Transverse colon (tissue), 4 donors: ENCODE measurements at regions not wholly inside any gene's neighbourhood (a gene's known extent, or its start where the extent isn't known, plus 50 kb on each side); places are given as distances from the start of the nearest gene placed in this dataset.

Experiments used
- DNase-seq: peaks from one replicate; pipeline ENCODE4 v3.0.0-alpha.2; 2019
- H3K27ac ChIP-seq, 4 donors: fragments of 200-600 bp; sonication (generic); 2 replicates each; pipeline ENCODE4 v1.5.1; 2016 to 2018; ENCODE audit warnings: inconsistent platforms in 4 of 4
- H3K27me3 ChIP-seq: fragments of 200-600 bp; sonication (generic); 2 replicates; pipeline ENCODE4 v1.5.1; 2017; ENCODE audit warnings: inconsistent platforms
- H3K36me3 ChIP-seq, 4 donors: fragments of 200-600 bp; sonication (generic); 2 replicates each; pipeline ENCODE4 v1.5.1; 2017 to 2019; ENCODE audit warnings: inconsistent platforms in 4 of 4
- H3K4me1 ChIP-seq, 4 donors: fragments of 200-600 bp; sonication (generic); 2 replicates each; pipeline ENCODE4 v1.5.1; 2017 to 2020; ENCODE audit warnings: inconsistent platforms in 4 of 4
- H3K4me3 ChIP-seq, 4 donors: fragments of 200-600 bp; sonication (generic); 1 replicate in 1 of 4; 2 replicates in 3 of 4; pipeline versions ENCODE4 v1.5.1 to v1.6.1; 2017 to 2019; ENCODE audit warnings: inconsistent platforms in 4 of 4
- H3K9me3 ChIP-seq, 2 donors: fragments of 200-600 bp; sonication (generic); 2 replicates each; pipeline ENCODE4 v1.5.1; 2017 to 2019; ENCODE audit warnings: inconsistent platforms in 2 of 2
- EP300 ChIP-seq: sonication (generic); formaldehyde crosslinking; IDR thresholded peaks from one replicate; pipeline ENCODE4 v1.6.1; 2017; ENCODE audit warnings: antibody characterized with exemption, low read depth
- POLR2A ChIP-seq: fragments of 450-650 bp; IDR thresholded peaks from one replicate; pipeline ENCODE4 v1.6.1; 2016; ENCODE audit warnings: antibody characterized with exemption, mild to moderate bottlenecking, moderate library complexity
- POLR2AphosphoS5 ChIP-seq, 3 donors: sonication (generic); formaldehyde crosslinking; IDR thresholded peaks; one replicate each; pipeline ENCODE4 v1.6.1; 2016; ENCODE audit warnings: antibody characterized with exemption in 3 of 3
- WGBS, 2 donors: methylation state at CpG; one replicate each; pipeline ENCODE4 v1.1.5; 2018; ENCODE audit warnings: low coverage in 1 of 2; 5-methylcytosine and 5-hydroxymethylcytosine counted together
- in situ Hi-C, 4 donors: fragments of 200-750 bp; cut with MboI; loops; one replicate each; pipeline versions ENCODE4 v1.15.0 to v1.15.1; 2017; ENCODE audit warnings: low sequenced_read_pairs in 3 of 4, low pct_ligation_motif_present in 1 of 4, low pct_unique_long_range_greater_than_20kb in 1 of 4
- intact Hi-C: fragments of 100-400 bp; cut with DNase I; formaldehyde crosslinking; loops from one replicate; pipeline ENCODE4 v1.15.1; 2023; ENCODE audit warnings: low total_unique reads
- TF ChIP-seq, protein P1 (sequence below), 5 experiments: fragments of 200-600 bp in 3 of 5; fragments of 450-650 bp in 2 of 5; sonication (generic) in 3 of 5; IDR thresholded peaks; 1 replicate in 2 of 5; 2 replicates in 3 of 5; pipeline ENCODE4 v1.5.1; 2016 to 2017; ENCODE audit warnings: antibody characterized with exemption in 5 of 5, inconsistent platforms in 3 of 5, mild to moderate bottlenecking in 2 of 5, moderate library complexity in 1 of 5

GRCh38 chr5:9841516-9842170 is 211.5 kb upstream of the TAS2R1 start:
- in situ Hi-C loops (no loop called here), intact Hi-C loops (no loop called here)
- H3K4me3 ChIP-seq = no peak overlapping the region
- peaks cover 0 to 4% of the 10 kb centered on the region in 2 donors for H3K9me3 ChIP-seq
- TF ChIP-seq POLR2A = no peak
- TF ChIP-seq EP300 = no peak
- no peak for TF ChIP-seq POLR2AphosphoS5 (IDR thresholded peaks at IDR 0.05)
- TF ChIP-seq, protein P1, sequence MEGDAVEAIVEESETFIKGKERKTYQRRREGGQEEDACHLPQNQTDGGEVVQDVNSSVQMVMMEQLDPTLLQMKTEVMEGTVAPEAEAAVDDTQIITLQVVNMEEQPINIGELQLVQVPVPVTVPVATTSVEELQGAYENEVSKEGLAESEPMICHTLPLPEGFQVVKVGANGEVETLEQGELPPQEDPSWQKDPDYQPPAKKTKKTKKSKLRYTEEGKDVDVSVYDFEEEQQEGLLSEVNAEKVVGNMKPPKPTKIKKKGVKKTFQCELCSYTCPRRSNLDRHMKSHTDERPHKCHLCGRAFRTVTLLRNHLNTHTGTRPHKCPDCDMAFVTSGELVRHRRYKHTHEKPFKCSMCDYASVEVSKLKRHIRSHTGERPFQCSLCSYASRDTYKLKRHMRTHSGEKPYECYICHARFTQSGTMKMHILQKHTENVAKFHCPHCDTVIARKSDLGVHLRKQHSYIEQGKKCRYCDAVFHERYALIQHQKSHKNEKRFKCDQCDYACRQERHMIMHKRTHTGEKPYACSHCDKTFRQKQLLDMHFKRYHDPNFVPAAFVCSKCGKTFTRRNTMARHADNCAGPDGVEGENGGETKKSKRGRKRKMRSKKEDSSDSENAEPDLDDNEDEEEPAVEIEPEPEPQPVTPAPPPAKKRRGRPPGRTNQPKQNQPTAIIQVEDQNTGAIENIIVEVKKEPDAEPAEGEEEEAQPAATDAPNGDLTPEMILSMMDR (IDR thresholded peaks at IDR 0.05) = no peak
- no peaks in the 10 kb centered on the region for H3K36me3 ChIP-seq
- H3K27me3 ChIP-seq = no peaks in the 10 kb centered on the region
- no peak overlapping the region for H3K27ac ChIP-seq
- H3K4me1 ChIP-seq = no peaks in the 10 kb centered on the region
- 33 to 62% methylated on average over 2 of the region's 2 CpGs for WGBS, 2 donors
- DNase-seq = no peak

- no peak overlapping the region for H3K27ac ChIP-seq
- intact Hi-C loops = no loop called here
- in situ Hi-C loops = no loop called here
Measured at GRCh38 chr5:9838916-9839315, 208.8 kb upstream of the TAS2R1 start.

DNA sequence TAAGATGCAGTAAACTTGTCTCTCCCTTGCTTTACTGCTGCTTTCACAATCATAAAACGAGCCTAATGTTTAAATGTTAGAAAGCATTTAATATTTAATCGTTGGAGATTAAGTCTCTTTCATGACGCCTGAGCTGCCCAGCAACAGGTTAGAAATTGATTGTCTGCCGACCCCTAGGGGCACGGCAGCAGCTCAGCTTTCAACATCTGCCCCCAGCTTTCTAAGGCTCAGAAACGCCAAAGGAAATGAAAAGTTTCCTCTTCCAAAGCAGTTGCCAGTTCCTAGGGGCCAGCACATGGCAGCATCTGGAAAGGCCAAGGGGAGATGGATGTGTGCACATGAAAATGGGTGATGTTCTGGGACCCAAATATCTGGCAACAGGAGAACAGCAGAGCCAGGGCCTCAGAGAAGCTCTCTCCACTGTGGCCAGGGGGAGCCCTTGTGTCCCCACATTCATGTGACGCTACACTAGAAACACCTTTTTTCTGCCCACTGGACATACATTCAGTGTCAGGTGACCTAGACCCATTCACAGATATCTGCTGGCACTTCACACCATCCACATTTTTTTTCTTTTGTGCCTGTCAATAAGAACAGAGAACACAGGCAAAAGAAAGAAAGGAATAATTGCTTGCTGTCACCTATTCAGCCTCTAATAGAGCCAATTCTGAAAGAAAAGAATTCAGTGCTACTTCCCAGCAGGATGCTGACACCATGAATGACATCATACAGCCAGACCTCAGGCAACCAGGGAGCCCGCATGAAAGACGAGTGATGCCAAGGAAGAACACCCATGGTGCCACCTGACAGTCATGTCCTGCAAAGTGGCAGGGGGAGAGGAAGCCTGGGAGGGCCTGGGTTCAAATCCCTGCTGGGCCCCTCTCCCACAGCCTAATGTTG is 205.0 kb upstream of the TAS2R1 start:
- intact Hi-C loops = no loop called here
- H3K4me3 ChIP-seq = no peak overlapping the region
- 50 to 100% methylated on average over 2 to 9 of the region's 9 CpGs for WGBS, 2 donors
- no peak for DNase-seq
- no peaks in the 10 kb centered on the region for H3K36me3 ChIP-seq
- peaks cover 18% of the 10 kb centered on the region for H3K27me3 ChIP-seq
- no peaks in the 10 kb centered on the region for H3K9me3 ChIP-seq
- in situ Hi-C loops = no loop called here
- H3K4me1 ChIP-seq = peaks cover 0 to 3% (median 1%) of the 10 kb centered on the region in 4 donors
- TF ChIP-seq POLR2AphosphoS5 (IDR thresholded peaks at IDR 0.05) (no peak), POLR2A (no peak)
- H3K27ac ChIP-seq = no peak overlapping the region

More at GRCh38 chr5:9838916-9839315, 208.8 kb upstream of the TAS2R1 start:
- peaks cover 11% of the 10 kb centered on the region for H3K27me3 ChIP-seq
- no peaks in the 10 kb centered on the region for H3K4me1 ChIP-seq
- TF ChIP-seq EP300 = no peak
- TF ChIP-seq, protein P1 (IDR thresholded peaks at IDR 0.05) = no peak
- no peak for TF ChIP-seq POLR2A
- TF ChIP-seq POLR2AphosphoS5 (IDR thresholded peaks at IDR 0.05) = no peak
- H3K9me3 ChIP-seq = peaks cover 0 to 4% of the 10 kb centered on the region in 2 donors
- DNase-seq = no peak
- H3K36me3 ChIP-seq = no peaks in the 10 kb centered on the region
- no peak overlapping the region for H3K4me3 ChIP-seq
- 36 to 51% methylated on average over 1 to 7 of the region's 7 CpGs for WGBS, 2 donors

DNA sequence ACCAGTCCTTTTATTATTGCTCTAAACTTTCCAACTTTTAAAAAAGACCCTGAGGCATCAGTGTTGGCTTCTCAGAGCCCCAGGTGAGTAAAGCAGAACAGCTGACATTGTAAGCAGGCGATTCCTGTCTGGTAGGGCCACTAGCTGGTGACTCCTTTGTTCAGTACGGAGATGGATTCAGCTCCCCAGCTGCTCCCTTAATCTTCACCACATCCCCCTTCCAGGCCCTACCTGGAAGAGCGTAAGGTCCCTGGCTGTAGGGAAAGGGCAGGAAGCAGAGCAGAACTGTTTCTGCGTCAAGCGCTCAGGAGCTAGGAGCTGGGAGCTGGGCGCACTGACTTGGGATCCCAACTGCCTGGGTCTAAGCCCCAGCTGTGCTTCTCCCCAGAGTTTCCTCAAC is 203.7 kb upstream of the TAS2R1 start:
- 80% methylated on average over 6 of the region's 6 CpGs; no CpG with 5 or more reads in 1 of the 2 donors for WGBS, 2 donors
- peaks cover 18% of the 10 kb centered on the region for H3K27me3 ChIP-seq
- no peaks in the 10 kb centered on the region for H3K36me3 ChIP-seq
- TF ChIP-seq POLR2A = no peak
- TF ChIP-seq, protein P1 (IDR thresholded peaks at IDR 0.05) = no peak
- no peak for TF ChIP-seq EP300
- no peak for TF ChIP-seq POLR2AphosphoS5 (IDR thresholded peaks at IDR 0.05)
- H3K4me3 ChIP-seq = no peak overlapping the region
- no peak for DNase-seq
- H3K4me1 ChIP-seq = peaks cover 0 to 3% (median 1%) of the 10 kb centered on the region in 4 donors
- intact Hi-C loops (no loop called here), in situ Hi-C loops (no loop called here)
- no peak overlapping the region for H3K27ac ChIP-seq
- H3K9me3 ChIP-seq = no peaks in the 10 kb centered on the region
